HEK293 (cell line): ENCODE measurements at regions not wholly inside any gene's neighbourhood (a gene's known extent, or its start where the extent isn't known, plus 50 kb on each side); places are given as distances from the start of the nearest gene placed in this dataset.

Source experiments
- CTCF ChIA-PET: fragments of 350-600 bp; formaldehyde crosslinking; extraction: SDS; loops from one replicate; lab custom pipeline; 2021; ENCODE audit warnings: antibody characterized with exemption; lab: Yijun Ruan, JAX
- POLR2A ChIA-PET: fragments of 300-600 bp; formaldehyde crosslinking; extraction: SDS; loops from one replicate; lab custom pipeline; 2020; ENCODE audit warnings: antibody characterized with exemption, inconsistent platforms; lab: Yijun Ruan, JAX
- H3K27ac ChIP-seq: fragments of 200-500 bp; sonication (Bioruptor generic); 2 replicates; pipeline ENCODE4 v1.5.1; 2014; ENCODE audit warnings: low read depth, low read length, control low read depth, inconsistent platforms; ENCODE audit errors: extremely low read depth
- H3K36me3 ChIP-seq, 2 experiments: fragments of 200-500 bp in 1 of 2; sonication (Bioruptor generic) in 1 of 2; 1 replicate in 1 of 2; 2 replicates in 1 of 2; pipeline ENCODE4 v1.5.1; 2014 to 2017; ENCODE audit warnings: inconsistent platforms in 2 of 2, low read length in 2 of 2; ENCODE audit not compliant: control insufficient read depth in 2 of 2, insufficient read depth in 1 of 2
- H3K4me1 ChIP-seq: fragments of 200-500 bp; sonication (Bioruptor generic); 2 replicates; pipeline ENCODE4 v1.5.1; 2014; ENCODE audit warnings: mild to moderate bottlenecking, low read length, inconsistent platforms; ENCODE audit not compliant: control insufficient read depth, insufficient read depth
- H3K4me3 ChIP-seq: 2 replicates; pipeline ENCODE4 v1.5.1; 2011; ENCODE audit warnings: low read depth, mild to moderate bottlenecking, control low read depth, low read length, moderate library complexity
- H3K9me3 ChIP-seq: fragments of 200-500 bp; sonication (Bioruptor generic); 2 replicates; pipeline ENCODE4 v1.5.1; 2014; ENCODE audit warnings: low read depth, low read length, inconsistent platforms; ENCODE audit not compliant: control insufficient read depth, insufficient read depth
- EGR2 ChIP-seq: fragments of 450-650 bp; formaldehyde crosslinking; IDR thresholded peaks from 2 replicates; pipeline ENCODE4 v1.5.1; 2016; ENCODE audit warnings: low read depth, missing biosample characterization, missing genetic modification characterization
- GLI4 ChIP-seq: fragments of 450-650 bp; formaldehyde crosslinking; IDR thresholded peaks from 2 replicates; pipeline ENCODE4 v1.5.1; 2016; ENCODE audit warnings: missing biosample characterization, missing genetic modification characterization
- INSM2 ChIP-seq: fragments of 450-650 bp; formaldehyde crosslinking; IDR thresholded peaks from 2 replicates; pipeline ENCODE4 v1.5.1; 2016; ENCODE audit warnings: missing biosample characterization, missing genetic modification characterization
- SCRT2 ChIP-seq: fragments of 450-650 bp; formaldehyde crosslinking; IDR thresholded peaks from 2 replicates; pipeline ENCODE4 v1.5.1; 2016; ENCODE audit warnings: missing biosample characterization, missing genetic modification characterization
- ZBTB10 ChIP-seq: fragments of 450-650 bp; formaldehyde crosslinking; IDR thresholded peaks from 2 replicates; pipeline ENCODE4 v1.5.1; 2016; ENCODE audit warnings: missing biosample characterization, missing genetic modification characterization
- ZBTB44 ChIP-seq: fragments of 450-650 bp; IDR thresholded peaks from 2 replicates; pipeline ENCODE4 v1.5.1; 2018; ENCODE audit warnings: missing biosample characterization, mild to moderate bottlenecking, missing genetic modification characterization
- ZNF10 ChIP-seq: fragments of 450-650 bp; formaldehyde crosslinking; IDR thresholded peaks from 2 replicates; pipeline ENCODE4 v1.5.1; 2017; ENCODE audit warnings: missing biosample characterization, missing genetic modification characterization
- ZNF280C ChIP-seq: fragments of 450-650 bp; formaldehyde crosslinking; IDR thresholded peaks from 2 replicates; pipeline ENCODE4 v1.5.1; 2016; ENCODE audit warnings: missing biosample characterization, missing genetic modification characterization
- ZNF416 ChIP-seq: fragments of 450-650 bp; formaldehyde crosslinking; IDR thresholded peaks from 2 replicates; pipeline ENCODE4 v1.5.1; 2016; ENCODE audit warnings: missing biosample characterization, missing genetic modification characterization
- ZNF433 ChIP-seq: fragments of 450-650 bp; formaldehyde crosslinking; IDR thresholded peaks from 2 replicates; pipeline ENCODE4 v1.5.1; 2016; ENCODE audit warnings: missing biosample characterization, missing genetic modification characterization, low read depth
- ZNF626 ChIP-seq: fragments of 450-650 bp; sonication (Bioruptor Pico); formaldehyde crosslinking; IDR thresholded peaks from 2 replicates; pipeline ENCODE4 v1.5.1; 2018; ENCODE audit warnings: missing biosample characterization, missing genetic modification characterization, inconsistent platforms
- ZNF658 ChIP-seq: fragments of 450-650 bp; formaldehyde crosslinking; IDR thresholded peaks from 2 replicates; pipeline ENCODE4; 2016; ENCODE audit warnings: missing biosample characterization, missing genetic modification characterization
- ZNF843 ChIP-seq: fragments of 450-650 bp; formaldehyde crosslinking; IDR thresholded peaks from 2 replicates; pipeline ENCODE4 v1.5.1; 2016; ENCODE audit warnings: missing biosample characterization, missing genetic modification characterization

GRCh38 chr6:149212892-149213801, 104.4 kb upstream of the TAB2 start (continued):
- TF ChIP-seq INSM2 (tag by site-specific recombination), result no peak

DNA sequence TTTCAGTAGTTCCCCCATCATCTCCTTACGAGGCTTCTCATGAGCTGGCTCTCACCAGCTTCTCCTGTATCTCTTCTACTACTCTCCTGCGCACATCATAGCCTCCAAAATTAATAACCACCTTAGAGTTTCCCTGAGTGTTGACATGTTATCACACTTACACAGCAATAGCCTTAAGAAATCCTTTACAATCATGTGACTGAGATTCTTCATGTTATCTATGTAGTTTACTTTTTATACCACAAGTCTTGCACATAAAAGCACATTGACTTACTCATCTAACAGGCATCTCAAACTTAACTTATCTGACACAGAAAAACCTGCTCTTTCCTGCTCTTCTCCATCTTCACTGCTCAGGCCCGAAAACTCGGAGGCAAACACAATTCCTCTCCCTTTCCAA, 103.7 kb upstream of the TAB2 start:
- Histone ChIP-seq H3K4me1 (no peaks in the 10 kb centered on the region), H3K27ac (no peak overlapping the region), H3K9me3 (no peaks in the 10 kb centered on the region), H3K36me3 (no peaks in the 10 kb centered on the region), H3K4me3 (no peak overlapping the region)
- POLR2A ChIA-PET, result no interaction called here
- CTCF ChIA-PET, result interaction anchor here (0.6 kb wide), 1 partner anchor 43 kb away, joined by 3 read pairs; no protein-coding TSS in a partner anchor
- TF ChIP-seq ZNF10, result no peak
- TF ChIP-seq EGR2, result no peak
- no peak for TF ChIP-seq SCRT2 (tag by site-specific recombination)
- TF ChIP-seq ZNF433 (tag by site-specific recombination), result no peak
- no peak for TF ChIP-seq ZBTB10 (tag by site-specific recombination)
- TF ChIP-seq ZNF416 (tag by site-specific recombination), result no peak
- no peak for TF ChIP-seq ZNF658 (tag by site-specific recombination)
- no peak for TF ChIP-seq ZBTB44 (tag by site-specific recombination)
- TF ChIP-seq, all 188 proteins: peak for 0

DNA sequence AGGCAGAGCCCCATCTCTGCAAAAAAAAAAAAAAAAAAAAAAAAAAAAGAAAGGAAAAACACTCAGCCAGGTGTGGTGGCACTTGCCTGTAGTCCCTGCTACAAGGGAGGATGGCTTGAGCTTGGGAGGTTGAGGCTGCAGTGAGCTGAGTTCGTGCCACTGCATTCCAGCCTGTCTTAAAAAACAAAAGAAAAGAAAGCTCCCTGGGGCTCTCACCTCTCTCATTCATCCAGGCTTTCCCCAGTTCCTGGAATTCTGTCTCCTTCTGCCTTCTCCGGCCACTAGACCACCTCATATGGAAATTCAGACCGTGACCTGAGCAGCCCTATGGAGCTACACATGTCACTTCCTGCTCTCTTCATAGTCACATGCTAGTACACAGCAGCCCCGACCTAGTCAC, 101.1 kb upstream of the TAB2 start:
- POLR2A ChIA-PET, result no interaction called here
- no peak overlapping the region for H3K27ac ChIP-seq

More for the DNA sequence above, 101.1 kb upstream of the TAB2 start:
- H3K4me1 ChIP-seq, result no peaks in the 10 kb centered on the region
- no peak for TF ChIP-seq ZNF626 (tag by site-specific recombination)
- TF ChIP-seq GLI4 (tag by site-specific recombination), result no peak
- TF ChIP-seq ZNF843 (tag by site-specific recombination), result no peak
- TF ChIP-seq ZNF280C (tag by site-specific recombination), result no peak
- CTCF ChIA-PET, result no interaction called here
- H3K4me3 ChIP-seq, result no peak overlapping the region
- no peaks in the 10 kb centered on the region for H3K36me3 ChIP-seq
- no peaks in the 10 kb centered on the region for H3K9me3 ChIP-seq
